ENCODE measurements at regions not wholly inside any gene's neighbourhood (a gene's known extent, or its start where the extent isn't known, plus 50 kb on each side); places are given as distances from the start of the nearest gene placed in this dataset.

DNA sequence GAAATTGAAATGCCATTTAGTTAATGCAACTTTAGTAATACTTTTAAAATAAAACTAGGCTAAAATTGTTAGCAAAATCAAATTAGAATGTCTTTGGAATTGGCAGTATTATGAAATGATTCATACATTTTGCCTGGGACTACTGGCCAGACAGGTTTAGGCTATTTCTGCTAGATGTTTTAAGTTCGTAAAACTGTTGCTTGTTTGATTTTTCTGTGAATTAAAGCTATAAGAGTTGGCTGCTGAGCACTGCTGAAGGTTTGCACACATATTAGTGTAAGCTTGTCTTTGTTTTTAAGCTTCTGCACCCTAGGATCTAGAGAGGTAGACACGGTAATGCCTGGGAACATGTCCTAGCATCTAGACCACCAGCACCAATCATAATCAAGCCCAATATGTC is 1094.6 kb upstream of the ADGRL4 start:
- no peaks in the 10 kb centered on the region for H3K4me1 ChIP-seq (ENCODE audit: control insufficient read depth in 5 of 5, insufficient read depth in 5 of 5, low read length in 5 of 5)
- ATAC-seq (ENCODE audit: insufficient read depth, low FRiP score) (no peak), DNase-seq (no peak)
- no peaks in the 10 kb centered on the region for H3K27me3 ChIP-seq (ENCODE audit: control insufficient read depth in 3 of 3, insufficient read depth in 3 of 3, low read length in 2 of 3)
- H3K36me3 ChIP-seq (ENCODE audit: control insufficient read depth in 4 of 4, insufficient read depth in 4 of 4, low read length in 4 of 4), result no peaks in the 10 kb centered on the region
- no peak overlapping the region for H3K9ac ChIP-seq (ENCODE audit: insufficient read depth in 1 of 2, low read length in 2 of 2)
- no peak overlapping the region for H3K4me3 ChIP-seq
- WGBS, 2 donors, result 58% methylated on average over 2 of the region's 2 CpGs
- H3K9me3 ChIP-seq (ENCODE audit: control insufficient read depth in 4 of 4, insufficient read depth in 3 of 4, low read length in 3 of 4), result peaks cover 3 to 8% (median 5%) of the 10 kb centered on the region in 4 donors
- H3K27ac ChIP-seq (ENCODE audit: low read depth in 1 of 2, low read length in 1 of 2), result no peak overlapping the region
- TF ChIP-seq, protein P1, sequence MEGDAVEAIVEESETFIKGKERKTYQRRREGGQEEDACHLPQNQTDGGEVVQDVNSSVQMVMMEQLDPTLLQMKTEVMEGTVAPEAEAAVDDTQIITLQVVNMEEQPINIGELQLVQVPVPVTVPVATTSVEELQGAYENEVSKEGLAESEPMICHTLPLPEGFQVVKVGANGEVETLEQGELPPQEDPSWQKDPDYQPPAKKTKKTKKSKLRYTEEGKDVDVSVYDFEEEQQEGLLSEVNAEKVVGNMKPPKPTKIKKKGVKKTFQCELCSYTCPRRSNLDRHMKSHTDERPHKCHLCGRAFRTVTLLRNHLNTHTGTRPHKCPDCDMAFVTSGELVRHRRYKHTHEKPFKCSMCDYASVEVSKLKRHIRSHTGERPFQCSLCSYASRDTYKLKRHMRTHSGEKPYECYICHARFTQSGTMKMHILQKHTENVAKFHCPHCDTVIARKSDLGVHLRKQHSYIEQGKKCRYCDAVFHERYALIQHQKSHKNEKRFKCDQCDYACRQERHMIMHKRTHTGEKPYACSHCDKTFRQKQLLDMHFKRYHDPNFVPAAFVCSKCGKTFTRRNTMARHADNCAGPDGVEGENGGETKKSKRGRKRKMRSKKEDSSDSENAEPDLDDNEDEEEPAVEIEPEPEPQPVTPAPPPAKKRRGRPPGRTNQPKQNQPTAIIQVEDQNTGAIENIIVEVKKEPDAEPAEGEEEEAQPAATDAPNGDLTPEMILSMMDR (IDR thresholded peaks at IDR 0.05; ENCODE audit: control extremely low read depth, extremely low read depth), result no peak

DNA sequence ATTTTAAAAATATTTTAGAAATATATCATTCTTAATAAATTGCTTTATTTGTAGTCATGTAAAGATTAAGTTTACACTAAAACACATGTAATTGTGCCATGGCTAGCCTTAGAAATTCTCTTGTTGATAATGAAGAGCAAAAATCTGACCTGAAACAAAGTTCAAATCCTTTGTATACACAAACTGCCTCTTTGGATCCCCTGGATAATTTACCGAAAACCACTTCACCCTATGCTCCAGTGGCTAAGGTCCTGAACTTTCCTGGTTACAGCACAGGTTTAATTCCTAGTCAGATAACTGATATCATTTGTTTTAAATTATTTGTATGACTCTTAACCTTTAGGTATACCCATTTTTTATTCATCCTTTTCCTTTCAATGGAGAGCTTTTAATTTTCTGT is 1093.2 kb upstream of the ADGRL4 start:
- peaks cover 3 to 8% (median 5%) of the 10 kb centered on the region in 4 donors for H3K9me3 ChIP-seq (ENCODE audit: control insufficient read depth in 4 of 4, insufficient read depth in 3 of 4, low read length in 3 of 4)
- H3K4me3 ChIP-seq, result no peak overlapping the region
- TF ChIP-seq, protein P1 (IDR thresholded peaks at IDR 0.05; ENCODE audit: control extremely low read depth, extremely low read depth), result no peak
- WGBS, 2 donors, result 80 to 88% methylated on average over 1 of the region's 1 CpG
- DNase-seq (no peak), ATAC-seq (ENCODE audit: insufficient read depth, low FRiP score) (no peak)
- H3K36me3 ChIP-seq (ENCODE audit: control insufficient read depth in 4 of 4, insufficient read depth in 4 of 4, low read length in 4 of 4), result no peaks in the 10 kb centered on the region
- H3K9ac ChIP-seq (ENCODE audit: insufficient read depth in 1 of 2, low read length in 2 of 2), result no peak overlapping the region
- no peaks in the 10 kb centered on the region for H3K4me1 ChIP-seq (ENCODE audit: control insufficient read depth in 5 of 5, insufficient read depth in 5 of 5, low read length in 5 of 5)
- no peak overlapping the region for H3K27ac ChIP-seq (ENCODE audit: low read depth in 1 of 2, low read length in 1 of 2)
- H3K27me3 ChIP-seq (ENCODE audit: control insufficient read depth in 3 of 3, insufficient read depth in 3 of 3, low read length in 2 of 3), result no peaks in the 10 kb centered on the region

DNA sequence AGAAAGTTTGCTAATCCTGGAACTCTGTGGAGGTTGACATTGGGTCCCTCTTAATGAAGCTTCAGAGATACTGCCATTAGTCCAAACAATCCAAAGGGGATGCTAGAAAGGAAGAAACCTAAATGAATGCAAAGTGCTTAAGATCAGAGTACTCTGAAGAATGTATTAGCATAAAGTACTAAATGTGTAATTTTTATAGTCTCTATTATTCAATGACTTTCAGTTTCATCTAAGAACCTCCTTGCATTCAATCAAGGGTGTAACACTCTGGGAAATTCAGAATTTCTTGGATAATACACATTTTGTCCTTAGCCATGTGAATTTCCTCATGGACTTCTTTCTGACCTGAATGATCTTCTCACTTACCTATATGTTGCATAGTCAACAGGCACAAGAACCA is 1078.5 kb upstream of the ADGRL4 start:
- Histone ChIP-seq H3K36me3 (ENCODE audit: control insufficient read depth in 4 of 4, insufficient read depth in 4 of 4, low read length in 4 of 4) (no peaks in the 10 kb centered on the region), H3K9me3 (ENCODE audit: control insufficient read depth in 4 of 4, insufficient read depth in 3 of 4, low read length in 3 of 4) (no peaks in the 10 kb centered on the region), H3K4me3 (no peak overlapping the region), H3K9ac (ENCODE audit: insufficient read depth in 1 of 2, low read length in 2 of 2) (no peak overlapping the region), H3K27ac (ENCODE audit: low read depth in 1 of 2, low read length in 1 of 2) (no peak overlapping the region), H3K4me1 (ENCODE audit: control insufficient read depth in 5 of 5, insufficient read depth in 5 of 5, low read length in 5 of 5) (peaks cover 0 to 3% (median 0%) of the 10 kb centered on the region in 5 donors), H3K27me3 (ENCODE audit: control insufficient read depth in 3 of 3, insufficient read depth in 3 of 3, low read length in 2 of 3) (no peaks in the 10 kb centered on the region)
- TF ChIP-seq, protein P1 (IDR thresholded peaks at IDR 0.05; ENCODE audit: control extremely low read depth, extremely low read depth), result no peak
- no peak for ATAC-seq (ENCODE audit: insufficient read depth, low FRiP score)
- no peak for DNase-seq

DNA sequence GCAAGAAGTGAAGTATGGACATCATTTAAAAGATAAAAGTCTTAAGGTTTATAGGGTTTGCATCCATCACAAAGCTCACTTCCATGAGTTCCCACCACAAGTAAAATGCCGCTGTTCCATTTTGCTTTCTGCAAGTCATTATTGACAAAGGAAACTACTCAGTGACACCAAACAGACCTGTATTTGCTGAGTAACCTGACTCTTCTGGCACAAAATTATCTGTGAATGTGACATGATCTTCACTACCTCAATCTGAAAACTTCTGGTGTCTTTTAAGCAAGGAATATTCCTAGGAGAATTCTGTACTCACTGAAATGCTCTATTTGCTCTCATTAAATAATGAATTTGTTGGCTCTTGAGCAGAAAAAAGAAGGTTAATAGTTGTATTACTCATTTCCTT is 1077.4 kb upstream of the ADGRL4 start:
- no peak for DNase-seq
- no peak overlapping the region for H3K27ac ChIP-seq (ENCODE audit: low read depth in 1 of 2, low read length in 1 of 2)
- H3K9ac ChIP-seq (ENCODE audit: insufficient read depth in 1 of 2, low read length in 2 of 2), result no peak overlapping the region
- H3K4me3 ChIP-seq, result no peak overlapping the region
- WGBS, 2 donors, result 93 to 100% methylated on average over 1 of the region's 1 CpG
- ATAC-seq (ENCODE audit: insufficient read depth, low FRiP score), result no peak
- H3K36me3 ChIP-seq (ENCODE audit: control insufficient read depth in 4 of 4, insufficient read depth in 4 of 4, low read length in 4 of 4), result no peaks in the 10 kb centered on the region
- TF ChIP-seq, protein P1 (IDR thresholded peaks at IDR 0.05; ENCODE audit: control extremely low read depth, extremely low read depth), result no peak
- no peaks in the 10 kb centered on the region for H3K27me3 ChIP-seq (ENCODE audit: control insufficient read depth in 3 of 3, insufficient read depth in 3 of 3, low read length in 2 of 3)
- H3K9me3 ChIP-seq (ENCODE audit: control insufficient read depth in 4 of 4, insufficient read depth in 3 of 4, low read length in 3 of 4), result no peaks in the 10 kb centered on the region
- peaks cover 0 to 3% (median 0%) of the 10 kb centered on the region in 5 donors for H3K4me1 ChIP-seq (ENCODE audit: control insufficient read depth in 5 of 5, insufficient read depth in 5 of 5, low read length in 5 of 5)

Data from lung (tissue), 11 donors.